Calu3 (cell line): ENCODE measurements at regions not wholly inside any gene's neighbourhood (a gene's known extent, or its start where the extent isn't known, plus 50 kb on each side); places are given as distances from the start of the nearest gene placed in this dataset.

Source experiments
- BruUV-seq: library from RNA; stranded (reverse); fragments of 400-500 nt; replicated peaks from 2 replicates; lab custom pipeline; 2021; lab: Mats Ljungman, UMichigan
- CTCF ChIA-PET: fragments of 300-600 bp; sonication (Branson Sonifier 250); formaldehyde crosslinking; loops from one replicate; lab custom pipeline; 2022; ENCODE audit warnings: antibody characterized with exemption; lab: Charles Lee
- DNase-seq: peaks from one replicate; pipeline ENCODE4 v3.0.0; 2022
- H3K27ac Mint-ChIP-seq: one replicate; pipeline ENCODE4 v1.8.0; 2022; ENCODE audit warnings: mixed read lengths; ENCODE audit not compliant: unreplicated experiment
- H3K27me3 Mint-ChIP-seq: one replicate; pipeline ENCODE4 v1.8.0; 2022; ENCODE audit warnings: mixed read lengths; ENCODE audit not compliant: unreplicated experiment
- H3K36me3 Mint-ChIP-seq: one replicate; pipeline ENCODE4 v1.8.0; 2022; ENCODE audit warnings: mild to moderate bottlenecking, moderate library complexity, mixed read lengths; ENCODE audit not compliant: insufficient read depth, unreplicated experiment
- H3K4me1 Mint-ChIP-seq: one replicate; pipeline ENCODE4 v1.8.0; 2022; ENCODE audit warnings: mild to moderate bottlenecking, low read depth, mixed read lengths; ENCODE audit not compliant: unreplicated experiment
- H3K4me3 Mint-ChIP-seq: one replicate; pipeline ENCODE4 v1.8.0; 2022; ENCODE audit warnings: mild to moderate bottlenecking, low read depth, moderate library complexity, mixed read lengths; ENCODE audit not compliant: unreplicated experiment
- H3K9me3 Mint-ChIP-seq: one replicate; pipeline ENCODE4 v1.8.0; 2022; ENCODE audit warnings: low read depth, mixed read lengths; ENCODE audit not compliant: unreplicated experiment
- CTCF ChIP-seq: fragments of 200-600 bp; IDR thresholded peaks from one replicate; pipeline ENCODE4 v1.8.0; 2022; ENCODE audit warnings: antibody characterized with exemption; ENCODE audit not compliant: unreplicated experiment
- intact Hi-C: fragments of 100-400 bp; cut with micrococcal nuclease; formaldehyde crosslinking; loops from one replicate; pipeline ENCODE4 v1.10.0; 2022; ENCODE audit not compliant: unreplicated experiment

DNA sequence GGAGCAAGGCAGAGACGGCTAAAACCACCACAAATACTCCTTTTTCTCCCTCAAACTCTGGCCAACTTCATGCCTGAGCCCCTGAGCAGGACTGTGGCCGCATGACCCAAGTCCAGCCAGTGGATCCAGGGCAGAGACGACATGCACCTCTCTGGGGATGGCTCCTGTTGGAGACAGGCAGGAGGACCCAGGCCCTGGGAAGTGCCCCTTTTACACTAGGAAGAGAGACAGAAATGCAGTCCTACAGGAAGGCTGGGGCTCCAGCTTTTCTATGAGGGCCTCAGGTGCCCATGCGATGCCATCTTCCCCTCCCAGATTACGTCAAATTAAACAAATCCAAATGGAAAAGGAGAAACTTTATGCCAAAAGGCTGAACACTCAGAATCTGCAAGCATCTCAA lies 498.0 kb downstream of the BRD1 start:
- no TSS peak for BruUV-seq

DNA sequence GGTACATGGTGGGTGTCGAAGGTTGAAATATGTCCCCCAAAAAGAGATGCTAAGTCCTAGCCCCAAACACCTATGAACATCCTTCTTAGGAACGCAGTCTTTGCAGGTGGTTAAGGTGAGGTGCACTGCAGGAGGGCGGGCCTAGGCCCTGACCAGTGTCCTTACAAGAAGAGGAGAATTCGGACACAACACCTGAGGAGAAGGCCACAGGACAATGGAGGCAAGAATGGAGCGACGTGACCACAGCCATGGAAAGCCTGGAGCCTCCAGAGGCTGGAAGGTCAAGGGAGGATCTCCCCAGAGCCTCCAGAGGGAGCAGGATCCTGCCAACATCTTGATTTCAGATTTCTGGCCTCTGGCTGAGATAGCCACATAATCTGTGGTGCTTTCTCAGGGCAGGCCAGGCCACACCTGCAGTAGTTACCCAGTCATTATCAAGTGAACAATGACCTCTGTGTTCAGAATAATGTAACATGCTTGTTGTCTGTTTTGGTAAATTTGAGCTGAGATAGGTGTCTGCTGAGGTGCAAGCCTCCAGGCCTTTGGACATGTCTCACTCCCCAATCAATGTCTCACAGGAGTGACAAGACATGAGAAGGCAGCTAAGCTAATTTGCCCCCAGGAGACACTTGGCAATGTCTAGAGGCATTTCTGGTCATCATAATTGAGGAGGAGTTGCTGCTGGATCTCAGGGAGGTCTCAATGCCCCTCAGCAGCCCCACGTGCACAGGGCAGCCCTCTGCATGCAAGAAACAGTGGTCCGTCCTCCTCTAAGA lies 498.9 kb downstream of the BRD1 start:
- H3K4me1 Mint-ChIP-seq: no peaks in the 10 kb centered on the region
- no TSS peak for BruUV-seq
- no peak for TF ChIP-seq CTCF
- CTCF ChIA-PET: no interaction called here
- no peak overlapping the region for H3K27ac Mint-ChIP-seq
- peaks cover 18% of the 10 kb centered on the region for H3K27me3 Mint-ChIP-seq
- no peak for DNase-seq
- peaks cover 4% of the 10 kb centered on the region for H3K9me3 Mint-ChIP-seq
- no peaks in the 10 kb centered on the region for H3K36me3 Mint-ChIP-seq
- intact Hi-C loops: no loop called here
- H3K4me3 Mint-ChIP-seq: no peak overlapping the region

More for the DNA sequence above, 498.0 kb downstream of the BRD1 start:
- DNase-seq: no peak
- Mint-ChIP-seq H3K4me1 (no peaks in the 10 kb centered on the region), H3K9me3 (peaks cover 4% of the 10 kb centered on the region), H3K4me3 (no peak overlapping the region), H3K27me3 (peaks cover 16% of the 10 kb centered on the region), H3K36me3 (no peaks in the 10 kb centered on the region), H3K27ac (no peak overlapping the region)
- CTCF ChIA-PET: no interaction called here
- intact Hi-C loops: no loop called here
- TF ChIP-seq CTCF: no peak

DNA sequence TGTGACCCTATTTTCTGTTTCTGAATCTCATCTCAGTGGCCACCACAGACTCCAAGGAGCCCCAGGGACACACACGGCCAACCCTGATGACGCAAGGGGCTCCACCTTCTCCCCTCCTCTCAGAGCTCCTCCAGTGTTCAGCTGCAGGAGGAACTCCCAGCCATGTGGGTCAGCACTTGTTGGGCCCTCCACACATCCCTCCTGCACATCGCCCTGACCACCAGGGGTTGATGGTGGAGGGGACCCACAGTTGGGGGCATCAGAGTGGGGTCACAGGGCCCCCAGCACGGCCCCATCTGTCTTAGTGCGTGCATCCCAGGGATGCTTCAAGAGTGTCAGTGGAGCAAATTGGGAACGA lies 499.6 kb downstream of the BRD1 start:
- CTCF ChIA-PET: no interaction called here
- no peak for DNase-seq
- no peak overlapping the region for H3K4me3 Mint-ChIP-seq
- H3K36me3 Mint-ChIP-seq: no peaks in the 10 kb centered on the region
- H3K4me1 Mint-ChIP-seq: no peaks in the 10 kb centered on the region
- H3K27me3 Mint-ChIP-seq: peaks cover 25% of the 10 kb centered on the region
- no TSS peak for BruUV-seq
- no peak for TF ChIP-seq CTCF
- peaks cover 7% of the 10 kb centered on the region for H3K9me3 Mint-ChIP-seq
- intact Hi-C loops: no loop called here
- H3K27ac Mint-ChIP-seq: no peak overlapping the region

DNA sequence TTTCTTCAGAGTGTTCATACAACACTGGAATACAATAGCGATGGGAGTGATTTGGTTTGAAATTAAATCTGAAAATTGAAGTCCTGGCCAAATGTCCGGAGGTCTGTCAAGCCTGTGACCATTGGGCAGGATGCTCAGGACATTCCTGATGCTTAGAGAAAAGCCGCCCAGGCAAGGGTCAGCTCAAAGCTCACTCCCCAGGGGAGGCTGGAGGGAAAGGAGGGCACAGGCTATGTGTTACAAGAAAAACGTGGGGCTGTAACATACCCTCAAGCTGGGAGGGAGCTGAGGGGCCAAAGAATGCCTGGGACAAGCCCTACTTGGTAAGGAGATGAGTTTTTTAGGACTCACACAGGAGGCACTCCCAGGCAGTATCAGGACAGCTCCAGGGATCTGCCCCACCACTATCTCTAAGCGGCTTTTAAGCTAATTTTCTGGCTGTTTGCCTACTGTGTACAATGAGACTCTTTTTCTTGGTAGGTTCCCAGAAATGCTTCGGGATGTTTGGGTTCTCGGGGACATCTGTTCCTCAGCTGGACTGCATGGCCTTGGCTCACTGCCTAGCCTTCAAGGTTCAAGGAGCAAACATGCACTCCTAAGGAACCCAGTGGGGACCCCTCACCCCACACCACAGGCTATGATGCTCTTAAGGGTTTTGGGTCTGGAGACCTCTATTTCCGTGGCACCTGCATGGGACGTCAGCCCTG lies 500.1 kb downstream of the BRD1 start:
- CTCF ChIA-PET: no interaction called here
- no peak overlapping the region for H3K27ac Mint-ChIP-seq
- no peaks in the 10 kb centered on the region for H3K4me1 Mint-ChIP-seq
- no peaks in the 10 kb centered on the region for H3K36me3 Mint-ChIP-seq
- H3K27me3 Mint-ChIP-seq: peaks cover 30% of the 10 kb centered on the region
- peaks cover 9% of the 10 kb centered on the region for H3K9me3 Mint-ChIP-seq
- no peak for TF ChIP-seq CTCF
- intact Hi-C loops: no loop called here
- no TSS peak for BruUV-seq
- DNase-seq: no peak
- no peak overlapping the region for H3K4me3 Mint-ChIP-seq
